CD8-positive, alpha-beta memory T cell (primary cell): ENCODE measurements at regions not wholly inside any gene's neighbourhood (a gene's known extent, or its start where the extent isn't known, plus 50 kb on each side); places are given as distances from the start of the nearest gene placed in this dataset.
"Not testable (repeated sequence)": the region's sequence is repeated elsewhere in the genome, so short reads cannot be mapped to it uniquely, and the experiment has no call there.

Experiments used
- CTCF ChIA-PET: fragments of 350-600 bp; sonication (Branson Sonifier 250); formaldehyde crosslinking; loops from one replicate; lab custom pipeline; 2021; ENCODE audit warnings: antibody characterized with exemption; lab: Charles Lee
- POLR2A ChIA-PET: fragments of 350-600 bp; sonication (Branson Sonifier 250); formaldehyde crosslinking; loops from one replicate; lab custom pipeline; 2021; ENCODE audit warnings: antibody characterized with exemption; lab: Charles Lee
- DNase-seq, 5 donors: peaks; one replicate each; pipeline versions ENCODE4 v3.0.0 to v3.0.0-alpha.2; 2020 to 2022; ENCODE audit warnings: mixed read lengths in 1 of 5
- H3K27ac ChIP-seq: one replicate; pipeline ENCODE4 v1.7.0; 2013; ENCODE audit warnings: low read depth, mild to moderate bottlenecking, low read length, moderate library complexity
- H3K27me3 ChIP-seq: 2 replicates; pipeline ENCODE4 v1.7.0; 2013; ENCODE audit warnings: low read length, mild to moderate bottlenecking; ENCODE audit not compliant: insufficient read depth, poor library complexity, severe bottlenecking
- H3K36me3 ChIP-seq: 2 replicates; pipeline ENCODE4 v1.7.0; 2013; ENCODE audit warnings: mild to moderate bottlenecking, low read length, moderate library complexity; ENCODE audit not compliant: insufficient read depth
- H3K4me1 ChIP-seq: 2 replicates; pipeline ENCODE4 v1.7.0; 2013; ENCODE audit warnings: mild to moderate bottlenecking, low read length, moderate library complexity; ENCODE audit not compliant: insufficient read depth
- H3K4me3 ChIP-seq: 2 replicates; pipeline ENCODE4 v1.7.0; 2013; ENCODE audit warnings: mild to moderate bottlenecking, low read length
- H3K9me3 ChIP-seq: 2 replicates; pipeline ENCODE4 v1.7.0; 2013; ENCODE audit warnings: mild to moderate bottlenecking, low read length
- H3K27ac Mint-ChIP-seq, 8 donors: one replicate each; pipeline ENCODE4 v1.8.0; 2020 to 2021; ENCODE audit warnings: mixed read lengths in 8 of 8, mild to moderate bottlenecking in 6 of 8, inconsistent platforms in 3 of 8, moderate library complexity in 3 of 8
- H3K27me3 Mint-ChIP-seq, 2 donors: one replicate each; pipeline ENCODE4 v1.8.0; 2020 to 2021; ENCODE audit warnings: mixed read lengths in 2 of 2, mild to moderate bottlenecking in 1 of 2, moderate library complexity in 1 of 2
- H3K36me3 Mint-ChIP-seq, 3 donors: one replicate each; pipeline ENCODE4 v1.8.0; 2020 to 2021; ENCODE audit warnings: mixed read lengths in 3 of 3, inconsistent platforms in 1 of 3, mild to moderate bottlenecking in 1 of 3
- H3K4me1 Mint-ChIP-seq, 3 donors: one replicate each; pipeline ENCODE4 v1.8.0; 2020 to 2021; ENCODE audit warnings: mixed read lengths in 3 of 3, inconsistent platforms in 1 of 3, mild to moderate bottlenecking in 1 of 3
- H3K4me3 Mint-ChIP-seq, 7 donors: one replicate each; pipeline ENCODE4 v1.8.0; 2020 to 2021; ENCODE audit warnings: mixed read lengths in 7 of 7, mild to moderate bottlenecking in 6 of 7, moderate library complexity in 4 of 7, inconsistent platforms in 2 of 7
- H3K9me3 Mint-ChIP-seq, 5 donors: one replicate each; pipeline ENCODE4 v1.8.0; 2020 to 2022; ENCODE audit warnings: mixed read lengths in 5 of 5, mild to moderate bottlenecking in 3 of 5, moderate library complexity in 2 of 5, inconsistent platforms in 1 of 5

DNA sequence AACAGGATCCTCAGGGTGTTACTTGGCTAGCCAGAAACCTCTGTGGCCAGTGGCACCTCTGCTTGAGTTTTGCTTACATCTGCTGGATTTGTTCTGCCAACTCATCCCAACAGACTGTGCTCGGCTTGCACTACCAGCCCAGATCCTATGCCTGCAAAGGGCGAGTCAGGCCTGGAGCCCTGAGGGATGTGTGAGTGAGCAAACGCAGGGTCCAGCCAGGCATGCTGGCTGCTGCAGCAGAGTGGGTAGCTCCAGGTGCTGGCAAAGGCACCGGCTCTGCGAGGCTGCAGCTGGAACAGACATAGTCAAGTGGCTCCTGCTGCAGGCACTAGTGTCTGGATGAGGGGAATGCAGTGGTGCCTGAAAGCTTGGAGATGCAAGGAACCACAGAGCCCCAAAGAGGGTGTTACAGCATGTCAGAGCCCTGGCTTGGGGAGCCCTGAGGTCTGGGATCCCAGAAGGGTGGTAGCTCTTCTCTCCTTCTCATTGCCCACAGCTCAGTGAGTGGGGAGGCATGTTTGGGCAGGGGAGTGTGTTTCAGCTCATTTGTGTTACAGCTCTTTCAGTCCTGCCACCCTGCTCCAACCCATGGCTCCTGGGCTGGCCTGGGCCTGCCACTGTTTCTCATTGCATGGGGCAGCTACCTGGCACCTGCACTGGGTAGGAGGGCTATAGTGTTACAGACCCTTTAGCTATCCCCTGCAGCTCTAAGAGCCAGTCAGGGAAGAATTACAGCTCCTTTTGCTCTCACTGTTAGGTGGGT, 332.6 kb downstream of the TAF11L14 start:
- CTCF ChIA-PET: no interaction called here
- Mint-ChIP-seq H3K36me3 (no peaks in the 10 kb centered on the region), H3K27ac (no peak overlapping the region), H3K27me3 (no peaks in the 10 kb centered on the region), H3K4me1 (no peaks in the 10 kb centered on the region), H3K4me3 (no peak overlapping the region), H3K9me3 (peaks cover 4 to 36% (median 20%) of the 10 kb centered on the region in 5 donors)
- H3K9me3 ChIP-seq: no peaks in the 10 kb centered on the region
- no peak overlapping the region for H3K4me3 ChIP-seq
- no peaks in the 10 kb centered on the region for H3K36me3 ChIP-seq
- DNase-seq: no peak
- POLR2A ChIA-PET: no interaction called here
- no peaks in the 10 kb centered on the region for H3K27me3 ChIP-seq
- H3K27ac ChIP-seq: no peak overlapping the region
- H3K4me1 ChIP-seq: no peaks in the 10 kb centered on the region

DNA sequence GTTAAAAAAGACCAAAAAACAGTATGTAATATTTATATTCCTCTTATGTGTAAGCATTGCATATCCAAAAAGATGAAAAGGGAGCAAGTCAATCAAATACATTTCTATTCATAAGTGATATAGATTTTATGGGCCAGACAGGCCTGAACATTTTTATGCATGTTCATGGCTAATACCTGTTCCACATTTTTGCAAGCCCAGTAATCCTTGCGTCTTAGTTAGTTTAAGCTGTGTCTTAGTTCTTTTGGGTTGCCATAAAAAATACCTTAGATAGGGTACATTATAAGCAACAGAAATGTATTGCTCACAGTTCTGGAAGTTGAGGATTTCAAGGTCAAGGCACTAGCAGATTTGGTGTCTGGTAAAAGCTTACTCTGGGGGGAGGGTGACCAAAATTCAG, 342.1 kb downstream of the TAF11L14 start:
- Mint-ChIP-seq H3K4me3 (no peak overlapping the region), H3K9me3 (peaks cover 0 to 24% (median 9%) of the 10 kb centered on the region in 5 donors), H3K27me3 (no peaks in the 10 kb centered on the region), H3K36me3 (no peaks in the 10 kb centered on the region), H3K27ac (no peak overlapping the region), H3K4me1 (no peaks in the 10 kb centered on the region)
- ChIA-PET POLR2A (no interaction called here), CTCF (no interaction called here)
- DNase-seq: no peak
- Histone ChIP-seq H3K4me3 (no peak overlapping the region), H3K27me3 (no peaks in the 10 kb centered on the region), H3K4me1 (no peaks in the 10 kb centered on the region), H3K36me3 (no peaks in the 10 kb centered on the region), H3K9me3 (no peaks in the 10 kb centered on the region), H3K27ac (no peak overlapping the region)

DNA sequence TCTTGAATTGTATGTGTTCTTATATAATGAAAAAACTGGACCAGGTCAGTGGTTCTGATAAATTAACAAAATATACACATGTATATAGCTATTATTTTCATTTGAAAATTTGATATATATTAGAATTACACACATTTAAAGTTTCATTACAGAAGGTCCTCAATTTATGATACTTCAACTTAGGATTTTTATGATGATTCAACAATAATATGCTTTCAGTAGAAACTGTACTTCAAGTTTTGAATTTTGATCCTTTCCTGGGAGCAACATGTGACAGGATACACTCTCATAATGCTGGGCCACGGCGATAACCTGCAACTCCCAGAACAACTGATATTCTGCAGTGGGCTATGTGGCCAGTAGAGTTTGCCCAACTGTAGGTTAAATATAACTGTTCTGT, 344.7 kb downstream of the TAF11L14 start:
- H3K27ac Mint-ChIP-seq: no peak overlapping the region
- no peak overlapping the region for H3K27ac ChIP-seq
- ChIA-PET POLR2A (no interaction called here), CTCF (no interaction called here)
- no peaks in the 10 kb centered on the region for H3K9me3 ChIP-seq
- H3K4me3 Mint-ChIP-seq: no peak overlapping the region
- no peaks in the 10 kb centered on the region for H3K4me1 Mint-ChIP-seq
- DNase-seq: no peak
- H3K9me3 Mint-ChIP-seq: peaks cover 0 to 28% (median 9%) of the 10 kb centered on the region in 5 donors
- H3K4me3 ChIP-seq: no peak overlapping the region
- H3K27me3 Mint-ChIP-seq: no peaks in the 10 kb centered on the region
- H3K4me1 ChIP-seq: no peaks in the 10 kb centered on the region
- H3K36me3 ChIP-seq: no peaks in the 10 kb centered on the region
- no peaks in the 10 kb centered on the region for H3K36me3 Mint-ChIP-seq
- no peaks in the 10 kb centered on the region for H3K27me3 ChIP-seq

DNA sequence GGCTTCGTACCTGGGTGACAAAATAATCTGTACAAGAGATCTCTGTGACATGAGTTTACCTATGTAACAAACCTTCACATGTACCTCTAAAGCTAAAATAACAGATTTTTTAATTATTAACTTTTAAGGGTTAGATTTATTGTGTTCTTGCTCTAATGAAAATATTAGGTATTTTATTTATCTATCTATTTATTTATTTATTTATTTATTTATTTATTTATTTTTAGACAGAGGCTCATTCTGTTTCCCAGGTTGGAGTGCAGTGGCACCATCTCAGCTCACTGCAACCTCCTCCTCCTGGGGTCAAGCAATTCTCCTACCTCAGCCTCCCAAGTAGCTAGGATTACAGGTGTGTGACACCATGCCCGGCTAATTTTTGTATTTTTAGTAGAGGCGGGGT, 348.4 kb downstream of the TAF11L14 start:
- DNase-seq, H3K27ac ChIP-seq, H3K27me3 ChIP-seq, H3K36me3 ChIP-seq, H3K4me3 ChIP-seq, H3K4me3 Mint-ChIP-seq, POLR2A ChIA-PET, H3K36me3 Mint-ChIP-seq, H3K27me3 Mint-ChIP-seq, H3K4me1 Mint-ChIP-seq, H3K4me1 ChIP-seq, H3K27ac Mint-ChIP-seq, H3K9me3 ChIP-seq, CTCF ChIA-PET: not testable (repeated sequence)
- H3K9me3 Mint-ChIP-seq: peaks cover 2 to 20% (median 9%) of the 10 kb centered on the region in 5 donors

DNA sequence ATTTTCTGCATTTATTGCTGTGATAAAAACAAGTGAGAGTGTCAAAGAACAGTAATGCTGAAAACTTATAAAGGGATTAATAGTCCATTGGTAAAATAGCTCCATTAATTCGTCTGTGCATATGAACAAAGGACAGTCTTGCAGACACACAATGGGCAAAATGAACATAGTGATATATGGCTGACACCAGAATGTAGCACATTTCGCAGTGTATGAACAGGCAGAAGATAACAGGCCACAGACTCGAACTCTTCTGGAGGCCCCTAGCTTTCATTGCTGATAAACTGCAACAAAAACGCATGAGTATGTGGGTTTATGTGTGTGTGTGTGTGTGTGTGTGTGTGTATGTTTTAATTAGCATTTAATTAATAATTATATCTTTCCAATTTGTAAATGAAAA, 354.8 kb downstream of the TAF11L14 start:
- Histone ChIP-seq H3K27me3 (no peaks in the 10 kb centered on the region), H3K4me1 (no peaks in the 10 kb centered on the region), H3K9me3 (no peaks in the 10 kb centered on the region), H3K4me3 (no peak overlapping the region), H3K27ac (no peak overlapping the region), H3K36me3 (no peaks in the 10 kb centered on the region)
- Mint-ChIP-seq H3K4me3 (no peak overlapping the region), H3K27me3 (no peaks in the 10 kb centered on the region), H3K27ac (no peak overlapping the region), H3K36me3 (no peaks in the 10 kb centered on the region), H3K4me1 (no peaks in the 10 kb centered on the region), H3K9me3 (peaks cover 3 to 10% (median 8%) of the 10 kb centered on the region in 5 donors)
- no peak for DNase-seq
- CTCF ChIA-PET: no interaction called here
- POLR2A ChIA-PET: no interaction called here

DNA sequence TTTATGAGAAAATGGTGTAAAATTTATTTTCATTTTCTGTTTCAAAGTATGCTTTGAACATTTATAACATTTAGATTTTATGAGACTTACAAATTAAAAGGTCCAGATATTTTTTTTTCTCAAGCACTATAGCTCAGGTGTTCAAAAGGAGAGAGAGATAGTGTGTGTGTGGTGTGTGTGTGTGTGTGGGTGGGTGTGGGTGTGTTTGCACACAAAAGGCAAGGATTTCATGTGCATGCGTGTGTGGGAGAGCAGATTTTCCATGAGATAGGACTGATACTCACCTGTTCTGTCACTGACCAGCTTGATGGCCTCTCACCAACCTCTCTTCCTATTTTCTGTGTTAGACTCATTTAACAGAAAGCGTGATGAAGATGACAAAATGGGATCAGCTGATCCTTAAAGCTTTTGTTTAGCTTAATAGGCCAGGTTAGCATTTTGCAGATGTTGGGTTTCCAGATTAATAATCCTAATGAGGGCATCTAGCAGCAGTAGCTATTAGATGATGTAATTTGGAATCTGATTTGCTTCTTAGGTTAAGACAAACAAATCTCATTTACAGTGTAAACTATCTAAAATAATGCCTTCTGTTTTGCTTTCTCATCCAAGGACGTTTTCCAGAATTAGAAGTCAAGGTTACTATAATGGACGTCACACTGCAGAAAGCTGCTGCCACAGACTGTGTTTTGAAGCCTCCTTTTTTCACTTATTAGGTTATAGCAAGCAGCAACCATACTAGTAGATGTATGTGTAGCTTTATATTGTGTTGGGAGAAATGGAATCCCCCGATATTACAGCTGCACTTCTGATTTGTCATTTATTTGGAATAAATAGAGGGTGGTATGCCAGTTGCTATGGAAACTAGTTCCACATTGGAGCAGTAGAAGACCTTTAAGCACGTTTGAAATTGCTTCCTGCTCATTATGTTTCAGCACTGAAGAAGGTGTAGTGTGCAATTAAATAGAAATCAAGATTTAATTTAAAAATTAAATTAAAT, 355.6 kb downstream of the TAF11L14 start:
- Mint-ChIP-seq H3K36me3 (no peaks in the 10 kb centered on the region), H3K27ac (no peak overlapping the region), H3K27me3 (no peaks in the 10 kb centered on the region), H3K4me3 (no peak overlapping the region), H3K9me3 (peaks cover 2 to 10% (median 8%) of the 10 kb centered on the region in 5 donors), H3K4me1 (no peaks in the 10 kb centered on the region)
- POLR2A ChIA-PET: no interaction called here
- Histone ChIP-seq H3K27ac (no peak overlapping the region), H3K4me3 (no peak overlapping the region), H3K27me3 (no peaks in the 10 kb centered on the region), H3K4me1 (no peaks in the 10 kb centered on the region), H3K36me3 (no peaks in the 10 kb centered on the region), H3K9me3 (no peaks in the 10 kb centered on the region)
- no peak for DNase-seq
- CTCF ChIA-PET: interaction anchor here (2.3 kb wide), 1 partner anchor 10 kb away, joined by 4 read pairs; no protein-coding TSS in a partner anchor

DNA sequence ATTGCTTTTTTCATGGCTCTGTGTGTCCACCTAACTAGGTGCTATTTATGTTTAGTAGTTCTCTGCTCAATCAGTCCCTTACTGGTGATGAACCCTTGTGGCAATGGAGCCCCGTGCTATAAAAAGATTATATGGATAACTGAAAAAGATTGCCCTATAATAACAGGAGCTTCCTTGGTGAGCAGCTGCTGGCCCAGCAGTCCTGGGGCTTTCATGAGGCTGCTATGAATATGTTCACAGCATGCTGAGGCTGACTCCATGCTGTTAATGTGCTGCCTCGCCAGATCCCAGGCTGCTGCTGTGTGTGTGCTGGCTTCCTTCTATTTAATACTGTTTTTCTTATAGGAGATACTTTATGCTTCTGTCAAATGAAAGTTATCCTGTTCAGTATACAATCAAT, 357.5 kb downstream of the TAF11L14 start:
- H3K4me3 Mint-ChIP-seq: no peak overlapping the region

DNA sequence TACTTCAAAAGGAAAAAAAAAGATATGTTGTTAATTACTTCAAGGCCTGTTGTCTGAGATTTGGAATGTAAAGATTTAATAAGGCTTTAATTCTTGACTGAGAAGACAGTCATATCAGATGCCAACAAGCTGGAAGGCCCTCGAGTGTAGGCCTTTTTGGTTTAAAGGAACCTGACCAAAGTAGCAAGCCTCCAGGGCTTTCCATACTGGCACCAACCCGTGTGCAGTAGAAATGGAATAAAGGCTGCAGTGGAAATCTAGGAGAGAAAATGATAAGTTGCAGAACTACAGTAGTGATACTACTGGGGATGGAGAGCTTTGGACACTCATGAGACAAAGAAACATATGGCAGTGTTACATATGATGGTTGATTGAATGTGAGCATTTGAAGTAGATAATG, 358.0 kb downstream of the TAF11L14 start:
- Histone ChIP-seq H3K27ac (no peak overlapping the region), H3K36me3 (no peaks in the 10 kb centered on the region), H3K9me3 (no peaks in the 10 kb centered on the region), H3K27me3 (no peaks in the 10 kb centered on the region), H3K4me1 (no peaks in the 10 kb centered on the region), H3K4me3 (no peak overlapping the region)
- DNase-seq: no peak
- CTCF ChIA-PET: no interaction called here
- no peak overlapping the region for H3K27ac Mint-ChIP-seq
- no peak overlapping the region for H3K4me3 Mint-ChIP-seq
- POLR2A ChIA-PET: no interaction called here
- no peaks in the 10 kb centered on the region for H3K27me3 Mint-ChIP-seq
- no peaks in the 10 kb centered on the region for H3K36me3 Mint-ChIP-seq
- H3K9me3 Mint-ChIP-seq: peaks cover 0 to 10% (median 5%) of the 10 kb centered on the region in 5 donors
- no peaks in the 10 kb centered on the region for H3K4me1 Mint-ChIP-seq

More for the DNA sequence above, 357.5 kb downstream of the TAF11L14 start:
- no peak overlapping the region for H3K27ac Mint-ChIP-seq
- no peaks in the 10 kb centered on the region for H3K4me1 Mint-ChIP-seq
- no peak for DNase-seq
- Histone ChIP-seq H3K36me3 (no peaks in the 10 kb centered on the region), H3K27ac (no peak overlapping the region), H3K27me3 (no peaks in the 10 kb centered on the region), H3K9me3 (no peaks in the 10 kb centered on the region), H3K4me3 (no peak overlapping the region), H3K4me1 (no peaks in the 10 kb centered on the region)
- peaks cover 0 to 10% (median 5%) of the 10 kb centered on the region in 5 donors for H3K9me3 Mint-ChIP-seq
- H3K36me3 Mint-ChIP-seq: no peaks in the 10 kb centered on the region
- no peaks in the 10 kb centered on the region for H3K27me3 Mint-ChIP-seq
- ChIA-PET CTCF (interaction anchor here (2.3 kb wide), 1 partner anchor 11 kb away, joined by 4 read pairs; no protein-coding TSS in a partner anchor), POLR2A (no interaction called here)
